K562 (cell line): ENCODE measurements at regions not wholly inside any gene's neighbourhood (a gene's known extent, or its start where the extent isn't known, plus 50 kb on each side); places are given as distances from the start of the nearest gene placed in this dataset.

Source experiments
- ARID1B ChIP-seq: fragments of 450-650 bp; IDR thresholded peaks from 2 replicates; pipeline ENCODE4 v1.6.1; 2016; ENCODE audit warnings: antibody characterized with exemption, mild to moderate bottlenecking, inconsistent platforms
- EZH2 ChIP-seq: IDR thresholded peaks from 2 replicates; pipeline ENCODE4 v1.6.1; 2012; ENCODE audit warnings: low read depth, mild to moderate bottlenecking, inconsistent platforms, low read length, borderline replicate concordance
- GABPB1 ChIP-seq: sonication (generic); formaldehyde crosslinking; IDR thresholded peaks from 2 replicates; pipeline ENCODE4 v1.8.0; 2022; ENCODE audit warnings: mild to moderate bottlenecking, missing genetic modification reagents
- HNRNPK ChIP-seq: fragments of 200-400 bp; formaldehyde crosslinking; IDR thresholded peaks from one replicate; pipeline ENCODE4 v1.6.1; 2018; ENCODE audit warnings: mild to moderate bottlenecking, low read depth, low read length; ENCODE audit not compliant: poor library complexity, severe bottlenecking
- MXI1 ChIP-seq: IDR thresholded peaks from 2 replicates; pipeline ENCODE4 v1.6.1; 2011; ENCODE audit warnings: low read depth, mild to moderate bottlenecking, improper control_type of control experiment, low read length
- NFIC ChIP-seq: fragments of 450-650 bp; IDR thresholded peaks from 2 replicates; pipeline ENCODE4 v1.6.1; 2017; ENCODE audit warnings: mild to moderate bottlenecking, inconsistent platforms
- NFRKB ChIP-seq: fragments of 450-650 bp; IDR thresholded peaks from 2 replicates; pipeline ENCODE4 v1.6.1; 2016; ENCODE audit warnings: low read depth
- NR2C1 ChIP-seq, 2 experiments: fragments of 450-650 bp; IDR thresholded peaks; 2 replicates each; pipeline ENCODE4 v1.6.1; 2017; ENCODE audit warnings: mild to moderate bottlenecking in 2 of 2, antibody characterized with exemption in 1 of 2, inconsistent platforms in 1 of 2, missing compliant biosample characterization in 1 of 2, missing genetic modification characterization in 1 of 2
- PHB2 ChIP-seq: fragments of 450-650 bp; IDR thresholded peaks from 2 replicates; pipeline ENCODE4 v1.6.1; 2017; ENCODE audit warnings: low read depth
- POLR2A ChIP-seq: fragments of 450-650 bp; conservative IDR thresholded peaks from 2 replicates; pipeline ENCODE4 v1.6.1; 2016
- ZFX ChIP-seq: sonication (generic); formaldehyde crosslinking; IDR thresholded peaks from 2 replicates; pipeline ENCODE4 v1.8.0; 2022; ENCODE audit warnings: mild to moderate bottlenecking, missing genetic modification reagents, moderate library complexity
- ZNF354B ChIP-seq: fragments of 250-450 bp; sonication (Bioruptor Pico); IDR thresholded peaks from 2 replicates; pipeline ENCODE4 v1.4.0; 2020
- TF ChIP-seq, protein P1 (sequence below), 2 experiments: fragments of 450-650 bp; IDR thresholded peaks; 2 replicates each; pipeline ENCODE4 v1.6.1; 2016; ENCODE audit warnings: mild to moderate bottlenecking in 2 of 2, borderline replicate concordance in 1 of 2, low read depth in 1 of 2, moderate library complexity in 1 of 2
- TF ChIP-seq, protein P2 (sequence below), 3 experiments: IDR thresholded peaks in 2 of 3; conservative IDR thresholded peaks in 1 of 3; 2 replicates each; pipeline ENCODE4 v1.5.1; 2011 to 2012; ENCODE audit warnings: low read length in 3 of 3, mild to moderate bottlenecking in 3 of 3, control low read depth in 2 of 3, improper control_type of control experiment in 1 of 3, inconsistent platforms in 1 of 3, low read depth in 1 of 3, mixed read lengths in 1 of 3, moderate library complexity in 1 of 3; ENCODE audit not compliant: insufficient read depth in 2 of 3

DNA sequence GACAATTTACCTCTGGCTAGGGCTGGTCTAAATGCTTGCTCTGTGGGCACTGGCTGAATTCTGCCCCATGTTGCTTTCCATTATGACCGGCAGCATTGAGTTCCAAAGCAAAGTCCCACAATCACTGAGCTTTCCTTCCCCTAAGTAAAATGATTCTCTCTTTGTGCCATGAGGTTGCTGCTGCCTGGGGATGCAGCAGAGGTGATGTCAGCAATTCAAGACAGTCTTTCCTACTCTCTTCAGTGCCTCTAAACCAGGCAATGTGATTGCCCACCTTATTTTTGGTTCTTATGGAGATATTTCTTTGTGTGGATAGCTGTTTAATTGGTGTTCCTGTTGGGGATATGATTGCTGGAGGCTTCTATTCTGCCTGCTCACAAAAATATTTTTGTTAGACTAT, 1043.9 kb upstream of the EPHA7 start:
- TF ChIP-seq HNRNPK = no peak
- TF ChIP-seq GABPB1 (CRISPR knock-in tag) = no peak
- no peak for TF ChIP-seq NR2C1 (IDR thresholded peaks at IDR 0.05)
- no peak for TF ChIP-seq NR2C1 (tag; IDR thresholded peaks at IDR 0.05)
- no peak for TF ChIP-seq ARID1B
- TF ChIP-seq, protein P1, sequence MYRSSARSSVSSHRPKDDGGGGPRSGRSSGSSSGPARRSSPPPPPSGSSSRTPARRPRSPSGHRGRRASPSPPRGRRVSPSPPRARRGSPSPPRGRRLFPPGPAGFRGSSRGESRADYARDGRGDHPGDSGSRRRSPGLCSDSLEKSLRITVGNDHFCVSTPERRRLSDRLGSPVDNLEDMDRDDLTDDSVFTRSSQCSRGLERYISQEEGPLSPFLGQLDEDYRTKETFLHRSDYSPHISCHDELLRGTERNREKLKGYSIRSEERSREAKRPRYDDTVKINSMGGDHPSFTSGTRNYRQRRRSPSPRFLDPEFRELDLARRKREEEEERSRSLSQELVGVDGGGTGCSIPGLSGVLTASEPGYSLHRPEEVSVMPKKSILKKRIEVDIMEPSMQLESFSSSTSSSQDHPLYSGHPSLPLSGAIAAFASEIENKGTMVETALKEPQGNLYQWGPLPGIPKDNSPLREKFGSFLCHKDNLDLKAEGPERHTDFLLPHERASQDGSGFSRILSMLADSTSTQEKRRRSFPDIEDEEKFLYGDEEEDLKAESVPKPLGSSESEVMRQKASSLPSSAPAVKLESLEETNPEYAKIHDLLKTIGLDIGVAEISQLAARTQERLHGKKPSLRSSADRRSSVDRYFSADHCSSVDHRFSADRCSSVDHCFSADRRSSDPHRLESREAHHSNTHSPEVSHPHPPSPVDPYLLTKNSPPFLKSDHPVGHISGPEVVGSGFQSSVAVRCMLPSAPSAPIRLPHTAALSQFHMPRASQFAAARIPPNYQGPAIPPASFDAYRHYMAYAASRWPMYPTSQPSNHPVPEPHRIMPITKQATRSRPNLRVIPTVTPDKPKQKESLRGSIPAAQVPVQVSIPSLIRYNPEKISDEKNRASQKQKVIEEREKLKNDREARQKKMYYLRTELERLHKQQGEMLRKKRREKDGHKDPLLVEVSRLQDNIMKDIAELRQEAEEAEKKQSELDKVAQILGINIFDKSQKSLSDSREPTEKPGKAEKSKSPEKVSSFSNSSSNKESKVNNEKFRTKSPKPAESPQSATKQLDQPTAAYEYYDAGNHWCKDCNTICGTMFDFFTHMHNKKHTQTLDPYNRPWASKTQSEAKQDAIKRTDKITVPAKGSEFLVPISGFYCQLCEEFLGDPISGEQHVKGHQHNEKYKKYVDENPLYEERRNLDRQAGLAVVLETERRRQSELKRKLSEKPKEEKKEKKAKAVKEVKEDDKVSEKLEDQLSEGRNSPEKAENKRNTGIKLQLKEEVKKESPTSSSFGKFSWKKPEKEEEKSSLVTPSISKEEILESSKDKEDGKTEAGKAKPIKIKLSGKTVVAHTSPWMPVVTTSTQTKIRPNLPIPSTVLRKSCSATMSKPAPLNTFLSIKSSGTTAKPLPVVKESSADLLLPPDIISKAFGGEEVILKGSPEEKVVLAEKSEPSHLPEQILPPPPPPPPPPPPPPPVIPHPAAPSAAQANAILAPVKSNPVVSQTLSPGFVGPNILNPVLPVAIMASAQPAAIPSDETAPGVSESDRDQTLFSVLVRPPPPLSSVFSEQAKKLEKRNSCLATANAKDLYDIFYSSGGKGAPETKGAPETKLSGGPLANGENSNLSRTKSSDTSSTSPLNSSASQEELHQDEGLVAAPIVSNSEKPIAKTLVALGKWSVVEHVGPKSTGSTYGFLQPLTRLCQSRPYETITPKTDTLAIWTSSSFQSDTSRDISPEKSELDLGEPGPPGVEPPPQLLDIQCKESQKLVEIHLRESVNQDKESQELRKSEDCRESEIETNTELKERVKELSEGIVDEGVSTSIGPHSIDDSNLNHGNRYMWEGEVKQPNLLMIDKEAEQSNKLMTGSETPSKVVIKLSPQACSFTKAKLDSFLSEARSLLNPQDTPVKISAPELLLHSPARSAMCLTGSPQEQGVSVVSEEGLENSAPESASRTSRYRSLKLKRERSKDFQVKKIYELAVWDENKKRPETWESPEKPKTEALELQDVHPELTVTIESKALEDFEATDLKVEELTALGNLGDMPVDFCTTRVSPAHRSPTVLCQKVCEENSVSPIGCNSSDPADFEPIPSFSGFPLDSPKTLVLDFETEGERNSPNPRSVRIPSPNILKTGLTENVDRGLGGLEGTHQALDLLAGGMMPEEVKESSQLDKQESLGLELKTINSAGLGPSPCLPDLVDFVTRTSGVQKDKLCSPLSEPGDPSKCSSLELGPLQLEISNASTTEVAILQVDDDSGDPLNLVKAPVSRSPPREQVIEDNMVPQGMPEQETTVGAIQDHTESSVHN (IDR thresholded peaks at IDR 0.05; ENCODE audit: borderline replicate concordance in 1 of 2, low read depth in 1 of 2) = no peak
- TF ChIP-seq ZFX (CRISPR knock-in tag) = no peak
- no peak for TF ChIP-seq POLR2A
- no peak for TF ChIP-seq NFRKB
- TF ChIP-seq, protein P2, sequence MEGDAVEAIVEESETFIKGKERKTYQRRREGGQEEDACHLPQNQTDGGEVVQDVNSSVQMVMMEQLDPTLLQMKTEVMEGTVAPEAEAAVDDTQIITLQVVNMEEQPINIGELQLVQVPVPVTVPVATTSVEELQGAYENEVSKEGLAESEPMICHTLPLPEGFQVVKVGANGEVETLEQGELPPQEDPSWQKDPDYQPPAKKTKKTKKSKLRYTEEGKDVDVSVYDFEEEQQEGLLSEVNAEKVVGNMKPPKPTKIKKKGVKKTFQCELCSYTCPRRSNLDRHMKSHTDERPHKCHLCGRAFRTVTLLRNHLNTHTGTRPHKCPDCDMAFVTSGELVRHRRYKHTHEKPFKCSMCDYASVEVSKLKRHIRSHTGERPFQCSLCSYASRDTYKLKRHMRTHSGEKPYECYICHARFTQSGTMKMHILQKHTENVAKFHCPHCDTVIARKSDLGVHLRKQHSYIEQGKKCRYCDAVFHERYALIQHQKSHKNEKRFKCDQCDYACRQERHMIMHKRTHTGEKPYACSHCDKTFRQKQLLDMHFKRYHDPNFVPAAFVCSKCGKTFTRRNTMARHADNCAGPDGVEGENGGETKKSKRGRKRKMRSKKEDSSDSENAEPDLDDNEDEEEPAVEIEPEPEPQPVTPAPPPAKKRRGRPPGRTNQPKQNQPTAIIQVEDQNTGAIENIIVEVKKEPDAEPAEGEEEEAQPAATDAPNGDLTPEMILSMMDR (IDR thresholded peaks at IDR 0.05 in 2 of 3, conservative IDR thresholded peaks at IDR 0.05 in 1 of 3; ENCODE audit: insufficient read depth in 2 of 3, low read depth in 1 of 3, low read length in 3 of 3) = no peak
- TF ChIP-seq ZNF354B (CRISPR knock-in tag) = no peak
- TF ChIP-seq MXI1 = no peak
- no peak for TF ChIP-seq PHB2
- TF ChIP-seq EZH2 = no peak
- TF ChIP-seq NFIC = no peak
